GM23338 (cell line): ENCODE measurements at regions not wholly inside any gene's neighbourhood (a gene's known extent, or its start where the extent isn't known, plus 50 kb on each side); places are given as distances from the start of the nearest gene placed in this dataset.

Experiments used
- POLR2AphosphoS5 ChIP-seq: IDR thresholded peaks from 2 replicates; pipeline ENCODE4 v1.6.1; 2016; ENCODE audit warnings: antibody characterized with exemption, low read depth
- TF ChIP-seq, protein P1 (sequence below), 2 experiments: fragments of 200-600 bp in 1 of 2; sonication (generic) in 1 of 2; conservative IDR thresholded peaks; 2 replicates each; pipeline versions ENCODE4 v1.5.1 to v1.6.1; 2016 to 2017; ENCODE audit warnings: antibody characterized with exemption in 2 of 2, low read depth in 2 of 2, mild to moderate bottlenecking in 2 of 2, moderate library complexity in 1 of 2

DNA sequence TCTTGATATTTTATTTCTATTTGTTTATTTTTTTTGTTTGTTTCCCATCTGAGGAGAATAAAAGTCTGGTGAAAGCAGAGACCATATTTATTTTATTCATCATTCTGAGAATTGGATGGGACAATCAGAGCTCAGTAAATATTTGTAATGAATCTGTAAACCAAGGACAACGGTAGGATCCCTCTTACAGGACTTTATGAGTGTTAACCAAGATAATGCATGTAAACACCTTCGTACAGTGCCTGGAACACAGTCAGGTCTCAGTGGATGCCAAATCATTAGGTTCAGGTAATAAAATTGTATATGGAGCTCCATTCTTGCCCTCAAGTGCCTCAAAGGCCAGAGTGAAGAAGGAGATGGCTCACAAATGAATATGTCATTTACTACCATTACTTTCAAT lies 288.7 kb downstream of the PAX1 start:
- TF ChIP-seq, protein P1, sequence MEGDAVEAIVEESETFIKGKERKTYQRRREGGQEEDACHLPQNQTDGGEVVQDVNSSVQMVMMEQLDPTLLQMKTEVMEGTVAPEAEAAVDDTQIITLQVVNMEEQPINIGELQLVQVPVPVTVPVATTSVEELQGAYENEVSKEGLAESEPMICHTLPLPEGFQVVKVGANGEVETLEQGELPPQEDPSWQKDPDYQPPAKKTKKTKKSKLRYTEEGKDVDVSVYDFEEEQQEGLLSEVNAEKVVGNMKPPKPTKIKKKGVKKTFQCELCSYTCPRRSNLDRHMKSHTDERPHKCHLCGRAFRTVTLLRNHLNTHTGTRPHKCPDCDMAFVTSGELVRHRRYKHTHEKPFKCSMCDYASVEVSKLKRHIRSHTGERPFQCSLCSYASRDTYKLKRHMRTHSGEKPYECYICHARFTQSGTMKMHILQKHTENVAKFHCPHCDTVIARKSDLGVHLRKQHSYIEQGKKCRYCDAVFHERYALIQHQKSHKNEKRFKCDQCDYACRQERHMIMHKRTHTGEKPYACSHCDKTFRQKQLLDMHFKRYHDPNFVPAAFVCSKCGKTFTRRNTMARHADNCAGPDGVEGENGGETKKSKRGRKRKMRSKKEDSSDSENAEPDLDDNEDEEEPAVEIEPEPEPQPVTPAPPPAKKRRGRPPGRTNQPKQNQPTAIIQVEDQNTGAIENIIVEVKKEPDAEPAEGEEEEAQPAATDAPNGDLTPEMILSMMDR (conservative IDR thresholded peaks at IDR 0.05; ENCODE audit: low read depth in 2 of 2): no peak
- no peak for TF ChIP-seq POLR2AphosphoS5
